HPDE6-E6E7 (cell line): ENCODE measurements at regions not wholly inside any gene's neighbourhood (a gene's known extent, or its start where the extent isn't known, plus 50 kb on each side); places are given as distances from the start of the nearest gene placed in this dataset.

Experiments used
- DNase-seq: peaks from one replicate; pipeline ENCODE4 v3.0.0; 2011; ENCODE audit warnings: missing footprints; ENCODE audit errors: extremely low spot score

GRCh38 chr22:48960980-48961660 is 866.6 kb downstream of the BRD1 start:
- no peak for DNase-seq

GRCh38 chr22:48960576-48960975 is 867.1 kb downstream of the BRD1 start:
- DNase-seq, result no peak

GRCh38 chr22:48959496-48959895 is 868.2 kb downstream of the BRD1 start:
- DNase-seq, result no peak

- no peak for DNase-seq
Measured at GRCh38 chr22:48957987-48958321, 869.7 kb downstream of the BRD1 start.

GRCh38 chr22:48957311-48957986 is 870.2 kb downstream of the BRD1 start:
- DNase-seq, result no peak

GRCh38 chr22:48955351-48956311 is 872.0 kb downstream of the BRD1 start:
- DNase-seq, result no peak

GRCh38 chr22:48954781-48955311 is 872.8 kb downstream of the BRD1 start:
- no peak for DNase-seq

- no peak for DNase-seq
Measured at GRCh38 chr22:48953830-48954229, 873.8 kb downstream of the BRD1 start.

GRCh38 chr22:48953103-48953720 is 874.5 kb downstream of the BRD1 start:
- no peak for DNase-seq

GRCh38 chr22:48952256-48953102 is 875.2 kb downstream of the BRD1 start:
- DNase-seq, result no peak

GRCh38 chr22:48951836-48952235 is 875.8 kb downstream of the BRD1 start:
- DNase-seq, result no peak

- DNase-seq, result no peak
Measured at GRCh38 chr22:48950151-48950915, 877.3 kb downstream of the BRD1 start.

- no peak for DNase-seq
Measured at GRCh38 chr22:48949375-48950149, 878.1 kb downstream of the BRD1 start.

GRCh38 chr22:48948575-48949170 is 879.0 kb downstream of the BRD1 start:
- DNase-seq, result no peak

GRCh38 chr22:48947636-48948035 is 880.0 kb downstream of the BRD1 start:
- no peak for DNase-seq

GRCh38 chr22:48945621-48946458 is 881.8 kb downstream of the BRD1 start:
- no peak for DNase-seq

- no peak for DNase-seq
Measured at GRCh38 chr22:48944751-48945620, 882.7 kb downstream of the BRD1 start.
